ENCODE measurements at regions not wholly inside any gene's neighbourhood (a gene's known extent, or its start where the extent isn't known, plus 50 kb on each side); places are given as distances from the start of the nearest gene placed in this dataset.
"Not testable (repeated sequence)": the region's sequence is repeated elsewhere in the genome, so short reads cannot be mapped to it uniquely, and the experiment has no call there.

- DNase-seq (ENCODE audit: low read depth), result no peak
- no peak overlapping the region for H3K4me3 ChIP-seq (replicated peaks; ENCODE audit: low read depth, low read length)
- TF ChIP-seq, protein P1, sequence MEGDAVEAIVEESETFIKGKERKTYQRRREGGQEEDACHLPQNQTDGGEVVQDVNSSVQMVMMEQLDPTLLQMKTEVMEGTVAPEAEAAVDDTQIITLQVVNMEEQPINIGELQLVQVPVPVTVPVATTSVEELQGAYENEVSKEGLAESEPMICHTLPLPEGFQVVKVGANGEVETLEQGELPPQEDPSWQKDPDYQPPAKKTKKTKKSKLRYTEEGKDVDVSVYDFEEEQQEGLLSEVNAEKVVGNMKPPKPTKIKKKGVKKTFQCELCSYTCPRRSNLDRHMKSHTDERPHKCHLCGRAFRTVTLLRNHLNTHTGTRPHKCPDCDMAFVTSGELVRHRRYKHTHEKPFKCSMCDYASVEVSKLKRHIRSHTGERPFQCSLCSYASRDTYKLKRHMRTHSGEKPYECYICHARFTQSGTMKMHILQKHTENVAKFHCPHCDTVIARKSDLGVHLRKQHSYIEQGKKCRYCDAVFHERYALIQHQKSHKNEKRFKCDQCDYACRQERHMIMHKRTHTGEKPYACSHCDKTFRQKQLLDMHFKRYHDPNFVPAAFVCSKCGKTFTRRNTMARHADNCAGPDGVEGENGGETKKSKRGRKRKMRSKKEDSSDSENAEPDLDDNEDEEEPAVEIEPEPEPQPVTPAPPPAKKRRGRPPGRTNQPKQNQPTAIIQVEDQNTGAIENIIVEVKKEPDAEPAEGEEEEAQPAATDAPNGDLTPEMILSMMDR (IDR thresholded peaks at IDR 0.05; ENCODE audit: low read length, missing control alignments), result no peak
These were observed 356.8 kb upstream of the CCDC179 start for GRCh38 chr11:23217072-23217471.

GRCh38 chr11:23220086-23220485 lies 359.8 kb upstream of the CCDC179 start:
- H3K4me3 ChIP-seq (replicated peaks; ENCODE audit: low read depth, low read length); DNase-seq (ENCODE audit: low read depth): not testable (repeated sequence)

DNA sequence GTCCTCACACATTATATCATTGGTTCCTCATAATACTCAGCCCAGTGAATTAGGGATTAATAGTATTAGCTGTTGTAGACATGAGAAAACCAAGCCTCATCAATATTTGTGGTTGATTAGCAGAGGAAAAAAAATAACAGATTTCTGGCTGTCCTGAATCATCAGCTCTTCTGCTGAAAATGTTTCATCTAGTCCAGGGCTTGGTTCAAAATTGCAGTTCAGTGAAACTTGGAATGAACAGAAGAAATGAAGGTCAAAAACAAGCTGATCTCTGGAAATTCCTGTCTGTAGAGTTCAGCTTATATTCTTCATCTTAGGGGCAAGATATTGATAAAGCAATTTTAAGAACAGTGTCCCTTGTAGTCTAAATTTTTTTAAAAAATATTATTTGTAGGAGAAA lies 361.1 kb upstream of the CCDC179 start:
- H3K4me3 ChIP-seq (replicated peaks; ENCODE audit: low read depth, low read length), result no peak overlapping the region
- DNase-seq (ENCODE audit: low read depth), result no peak
- TF ChIP-seq, protein P1 (IDR thresholded peaks at IDR 0.05; ENCODE audit: low read length, missing control alignments), result no peak

DNA sequence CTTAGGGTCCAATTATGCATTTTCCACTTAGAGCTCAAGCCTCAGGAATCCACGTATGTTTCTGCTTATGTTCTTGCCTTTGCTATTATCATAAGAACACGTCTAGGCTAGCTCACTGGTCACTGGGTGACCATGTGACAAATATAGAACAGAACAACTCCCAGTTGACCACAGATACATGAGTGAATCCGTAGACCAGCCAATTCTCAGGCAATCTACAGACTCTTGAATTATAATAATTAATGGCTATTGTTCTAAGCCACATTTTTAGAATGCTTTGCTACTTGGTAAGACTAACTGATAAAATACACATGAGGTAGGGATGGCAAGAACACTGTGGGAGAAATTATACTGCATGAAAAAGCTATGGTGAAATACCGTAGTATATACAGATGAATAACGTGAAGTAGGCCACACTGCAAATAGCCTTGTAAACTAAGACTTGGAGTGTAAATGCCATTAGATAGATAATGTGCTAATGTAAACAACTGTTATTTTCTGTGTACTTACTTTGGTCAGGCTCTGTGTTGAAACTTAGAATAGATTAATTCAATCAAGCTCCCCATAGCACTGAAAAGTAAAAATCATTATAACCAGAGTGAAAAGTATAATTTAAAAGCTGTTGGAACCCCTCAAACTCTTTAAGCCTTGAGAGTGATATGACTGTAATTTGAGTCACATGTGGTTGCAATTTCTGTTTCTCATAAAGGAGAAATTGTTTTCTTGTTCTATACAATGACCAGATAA lies 366.2 kb upstream of the CCDC179 start:
- TF ChIP-seq, protein P1 (IDR thresholded peaks at IDR 0.05; ENCODE audit: low read length, missing control alignments), result no peak
- no peak overlapping the region for H3K4me3 ChIP-seq (replicated peaks; ENCODE audit: low read depth, low read length)
- peak; percentile 60 for DNase-seq (ENCODE audit: low read depth)

DNA sequence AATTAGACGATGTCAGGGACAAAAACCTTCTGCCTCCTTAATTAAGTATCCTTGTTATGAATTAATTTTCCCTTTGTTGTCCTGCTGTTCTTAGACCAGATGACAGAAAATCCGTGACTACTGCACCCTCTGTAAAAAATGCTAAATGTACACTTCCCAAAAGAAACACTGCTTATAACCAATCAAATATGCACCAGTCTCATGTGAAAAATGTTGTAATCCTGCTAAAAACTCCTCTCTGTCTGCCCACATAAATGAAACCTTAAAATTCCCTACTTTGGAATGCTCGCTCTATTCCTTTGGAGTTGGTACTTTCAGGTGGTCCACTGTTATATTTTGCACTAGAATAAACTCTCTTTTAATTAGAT lies 366.8 kb upstream of the CCDC179 start:
- H3K4me3 ChIP-seq (replicated peaks; ENCODE audit: low read depth, low read length), result no peak overlapping the region
- DNase-seq (ENCODE audit: low read depth), result no peak
- TF ChIP-seq, protein P1 (IDR thresholded peaks at IDR 0.05; ENCODE audit: low read length, missing control alignments), result no peak

DNA sequence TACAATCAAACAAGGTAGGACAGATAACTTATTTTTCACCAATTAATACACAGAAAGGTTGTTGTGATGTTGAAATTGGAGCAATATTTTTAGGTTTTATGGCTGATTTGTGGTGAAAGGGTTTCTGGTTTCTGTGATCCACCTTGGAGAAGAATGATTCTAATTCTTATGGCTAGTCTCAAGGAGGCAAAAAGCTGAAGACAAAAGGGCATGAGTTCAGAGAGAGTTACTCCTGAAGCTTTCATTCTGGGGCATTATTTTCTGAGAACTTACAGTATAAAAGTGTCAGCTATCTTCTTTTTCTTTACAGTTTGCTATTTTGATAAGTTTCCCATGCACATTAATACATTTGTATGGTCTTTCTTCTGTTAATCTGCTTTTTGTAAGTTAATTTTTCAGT lies 372.4 kb upstream of the CCDC179 start:
- DNase-seq (ENCODE audit: low read depth), result no peak
- no peak overlapping the region for H3K4me3 ChIP-seq (replicated peaks; ENCODE audit: low read depth, low read length)
- TF ChIP-seq, protein P1 (IDR thresholded peaks at IDR 0.05; ENCODE audit: low read length, missing control alignments), result no peak

DNA sequence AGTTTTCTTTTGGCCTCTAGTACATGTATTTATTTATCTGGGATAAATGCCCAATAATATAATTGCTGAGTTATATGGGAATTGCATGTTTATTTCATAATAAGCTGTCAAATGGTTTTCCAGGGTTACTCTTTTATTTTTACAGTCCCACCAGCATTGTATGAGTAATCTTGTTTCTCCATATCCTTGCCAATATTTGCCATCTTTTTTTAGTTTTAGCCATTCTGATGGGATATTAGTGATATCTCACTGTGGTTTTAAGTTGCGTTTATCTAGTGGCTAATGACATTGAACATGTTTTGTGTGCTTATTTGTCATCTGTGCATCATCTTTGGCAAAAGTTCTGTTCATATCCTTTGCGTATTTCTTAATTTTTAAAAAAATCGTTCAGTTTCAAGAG lies 372.8 kb upstream of the CCDC179 start:
- H3K4me3 ChIP-seq (replicated peaks; ENCODE audit: low read depth, low read length), result no peak overlapping the region
- TF ChIP-seq, protein P1 (IDR thresholded peaks at IDR 0.05; ENCODE audit: low read length, missing control alignments), result no peak
- peak; percentile 79 for DNase-seq (ENCODE audit: low read depth)

Data from fibroblast of pulmonary artery (primary cell).